DMS 273 (cell line): ENCODE measurements at regions not wholly inside any gene's neighbourhood (a gene's known extent, or its start where the extent isn't known, plus 50 kb on each side); places are given as distances from the start of the nearest gene placed in this dataset.
"Not testable (repeated sequence)": the region's sequence is repeated elsewhere in the genome, so short reads cannot be mapped to it uniquely, and the experiment has no call there.

Source experiments
- DNase-seq: peaks from one replicate; lab custom pipeline; 2025; ENCODE audit not compliant: unreplicated experiment; lab: John Stamatoyannopoulos, UW

DNA sequence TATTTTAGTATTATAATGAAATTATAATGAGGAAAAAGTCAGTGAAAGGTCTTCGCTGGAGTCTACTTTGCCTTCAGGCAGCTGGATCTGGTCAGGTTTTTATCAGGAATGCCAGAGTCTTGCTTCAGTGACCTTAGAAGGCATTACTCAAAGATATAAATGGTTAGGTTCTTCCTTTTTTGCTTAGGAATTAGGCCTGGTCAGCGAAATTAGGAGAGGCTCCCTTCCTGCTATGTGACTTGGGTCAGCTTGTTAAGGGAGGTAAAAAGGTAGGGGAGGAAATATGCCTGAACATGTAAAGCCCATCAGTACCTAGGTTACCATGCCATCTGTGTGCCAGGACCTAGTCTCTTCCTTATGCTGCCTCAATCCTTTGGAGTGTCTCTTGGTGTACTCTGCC lies 115.1 kb downstream of the OTOR start:
- no peak for DNase-seq

DNA sequence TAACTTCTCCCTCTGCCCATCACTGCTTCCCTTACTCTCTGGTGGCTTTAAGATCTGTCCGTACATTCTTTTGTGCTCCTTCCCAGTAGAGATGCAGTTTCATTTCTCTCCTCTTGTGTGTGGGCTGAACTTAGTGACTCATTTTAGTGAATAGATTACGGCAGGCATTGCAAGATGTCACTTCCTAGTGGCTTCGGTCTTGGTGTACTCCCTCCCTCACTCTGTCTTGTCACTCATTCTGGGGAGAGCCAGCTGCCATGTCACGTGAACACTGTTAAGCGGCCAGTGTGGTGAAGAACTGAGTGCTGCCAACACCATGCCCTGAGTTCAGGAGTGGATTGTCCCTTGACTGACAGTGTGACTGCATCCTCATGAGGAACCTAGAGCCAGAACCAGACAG lies 115.9 kb downstream of the OTOR start:
- no peak for DNase-seq

DNA sequence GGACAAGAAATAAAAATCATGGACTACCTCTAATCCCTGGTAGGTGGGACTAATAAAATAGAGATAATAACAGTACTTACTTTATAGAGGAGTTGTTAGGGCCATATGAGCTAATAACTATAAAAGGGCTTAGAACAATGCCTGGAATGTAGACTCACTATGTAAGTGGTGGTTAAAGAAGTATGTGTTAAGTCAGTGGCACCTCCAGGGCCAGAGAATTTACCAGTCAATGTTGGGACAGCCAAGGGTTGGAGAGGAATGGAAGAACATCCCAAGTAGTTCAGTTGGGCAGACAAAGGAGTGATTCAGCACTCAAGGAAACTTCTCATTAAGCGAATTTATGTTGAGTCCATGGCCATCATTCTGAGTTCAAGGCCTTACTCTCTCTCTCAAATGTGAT lies 116.8 kb downstream of the OTOR start:
- DNase-seq: no peak

DNA sequence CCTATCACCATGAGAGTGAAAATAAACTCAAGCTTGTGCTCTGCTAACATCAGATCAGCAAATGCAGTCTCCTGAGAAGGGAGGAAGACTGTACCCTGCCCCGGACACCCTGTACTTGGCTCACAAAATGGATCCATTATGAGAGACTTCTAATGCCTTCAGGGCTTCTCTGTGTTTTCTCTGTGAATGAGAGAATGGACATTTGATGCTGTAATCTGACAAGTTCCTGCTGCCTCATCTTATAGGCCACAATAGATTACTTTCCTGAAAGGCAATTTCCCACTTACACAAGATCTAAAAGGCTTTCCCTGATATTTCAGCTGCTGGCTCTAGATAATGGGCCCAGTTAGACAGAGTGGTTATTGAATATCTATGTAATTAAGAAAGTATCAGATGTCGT lies 117.2 kb downstream of the OTOR start:
- no peak for DNase-seq

DNA sequence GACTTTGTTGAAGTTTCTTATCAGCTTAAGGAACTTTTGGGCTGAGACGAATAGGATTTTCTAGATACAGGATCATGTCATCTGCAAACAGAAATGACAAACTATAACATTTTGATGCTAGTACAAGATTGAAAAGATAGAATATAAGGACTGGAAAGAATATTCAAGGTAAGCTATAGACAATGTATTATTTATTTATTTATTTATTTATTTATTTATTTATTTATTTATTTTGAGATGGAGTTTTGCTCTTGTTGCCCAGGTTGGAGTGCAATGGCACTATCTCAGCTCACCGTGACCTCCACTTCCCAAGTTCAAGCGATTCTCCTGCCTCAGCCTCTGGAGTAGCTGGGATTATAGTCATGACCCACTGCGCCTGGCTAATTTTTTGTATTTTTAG lies 125.0 kb downstream of the OTOR start:
- not testable (repeated sequence) for DNase-seq

DNA sequence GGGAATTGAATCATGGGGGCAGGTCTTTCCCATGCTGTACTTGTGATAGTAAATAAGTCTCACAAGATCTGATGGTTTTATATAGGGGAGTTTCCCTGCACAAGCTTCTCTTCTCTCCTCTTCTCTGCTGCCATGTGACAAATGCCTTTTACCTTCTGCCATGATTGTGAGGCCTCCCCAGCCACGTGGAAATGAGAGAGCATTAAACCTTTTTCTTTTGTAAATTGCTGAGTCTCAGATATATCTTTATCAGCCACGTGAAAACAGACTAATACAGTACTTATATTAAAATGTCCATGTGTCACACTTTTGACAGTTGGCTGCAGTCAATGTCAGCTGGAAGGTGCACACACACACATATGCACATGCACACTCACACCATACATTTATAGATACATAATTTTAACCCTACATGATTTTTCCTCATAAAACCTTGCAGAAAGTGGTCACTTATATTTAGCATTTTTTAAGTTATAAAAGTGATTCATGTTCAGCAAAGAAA lies 128.9 kb downstream of the OTOR start:
- DNase-seq: no peak

DNA sequence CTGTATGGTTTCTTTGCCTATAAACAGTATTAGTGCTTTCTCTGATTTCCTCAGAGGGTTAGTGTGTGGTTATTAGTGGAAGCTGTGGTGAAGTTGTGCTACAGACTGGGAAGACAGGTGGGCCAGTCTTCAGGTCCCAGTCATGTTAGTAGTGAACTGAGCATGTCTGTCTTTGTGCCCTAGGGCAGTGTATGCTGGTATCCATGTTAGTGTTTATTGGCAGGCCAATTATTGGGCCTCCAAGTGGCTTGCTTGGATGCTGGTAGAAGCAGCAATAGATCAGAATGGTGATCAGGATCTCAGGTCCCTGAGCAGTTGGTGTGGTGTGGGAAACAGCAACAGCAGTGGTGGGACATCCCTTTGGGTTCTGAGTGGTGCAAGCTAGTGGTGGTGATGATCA lies 137.6 kb downstream of the OTOR start:
- no peak for DNase-seq

DNA sequence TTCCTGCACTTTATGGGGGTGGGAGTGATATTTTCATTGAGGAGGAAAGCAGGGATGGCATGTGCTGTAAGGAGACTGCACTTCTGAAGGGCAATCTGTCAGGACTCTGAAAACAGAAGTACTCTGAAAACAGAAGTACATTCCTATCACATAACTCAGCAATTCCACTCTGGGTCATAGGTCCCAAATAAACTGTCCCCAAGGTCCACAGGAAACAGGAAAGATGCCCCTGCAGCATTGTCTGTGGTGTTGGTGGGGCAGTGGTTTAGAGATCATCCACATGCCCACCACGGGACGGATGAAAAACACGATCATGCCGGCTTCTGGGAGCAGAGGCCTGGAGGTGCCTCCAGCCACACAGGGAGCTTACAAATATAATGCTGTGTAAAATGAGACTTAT lies 150.3 kb downstream of the OTOR start:
- no peak for DNase-seq

DNA sequence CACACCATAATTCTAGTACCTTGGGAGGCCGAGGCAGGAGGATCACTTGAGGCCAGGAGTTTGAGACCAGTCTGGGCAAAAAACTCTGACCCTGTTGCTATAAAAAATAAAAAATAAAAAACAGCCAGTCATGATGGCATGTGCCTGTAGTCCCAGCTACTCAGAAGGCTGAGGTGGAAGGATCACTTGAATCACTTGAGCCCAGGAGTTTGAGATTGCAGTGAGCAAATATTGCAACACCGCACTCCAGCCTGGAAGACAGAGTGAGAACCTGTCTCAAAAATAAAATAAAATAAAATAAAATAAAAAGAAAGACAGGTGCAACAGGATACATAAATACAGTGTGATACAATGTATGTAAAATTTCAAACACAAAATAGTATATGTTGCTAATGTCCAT lies 154.5 kb downstream of the OTOR start:
- no peak for DNase-seq

DNA sequence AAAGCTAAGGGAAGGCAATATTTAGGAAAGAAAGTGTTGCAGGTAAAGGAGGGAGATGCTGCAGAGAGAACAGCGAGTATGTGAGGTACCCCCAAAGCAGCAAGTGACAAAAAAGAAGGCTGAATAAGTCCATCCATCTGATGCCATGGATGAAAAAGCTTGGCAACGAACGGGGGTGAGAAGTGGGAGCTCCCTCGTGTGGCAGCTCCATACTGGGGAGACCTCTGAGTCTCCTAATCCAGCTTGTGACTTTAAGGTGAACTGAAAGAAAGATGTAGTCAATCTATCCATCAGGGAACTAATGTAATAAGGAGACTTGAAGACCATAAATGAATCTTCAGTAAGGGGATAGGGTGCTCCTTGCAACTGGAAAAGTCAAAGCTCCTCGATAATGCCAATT lies 156.6 kb downstream of the OTOR start:
- peak; percentile 7 for DNase-seq

DNA sequence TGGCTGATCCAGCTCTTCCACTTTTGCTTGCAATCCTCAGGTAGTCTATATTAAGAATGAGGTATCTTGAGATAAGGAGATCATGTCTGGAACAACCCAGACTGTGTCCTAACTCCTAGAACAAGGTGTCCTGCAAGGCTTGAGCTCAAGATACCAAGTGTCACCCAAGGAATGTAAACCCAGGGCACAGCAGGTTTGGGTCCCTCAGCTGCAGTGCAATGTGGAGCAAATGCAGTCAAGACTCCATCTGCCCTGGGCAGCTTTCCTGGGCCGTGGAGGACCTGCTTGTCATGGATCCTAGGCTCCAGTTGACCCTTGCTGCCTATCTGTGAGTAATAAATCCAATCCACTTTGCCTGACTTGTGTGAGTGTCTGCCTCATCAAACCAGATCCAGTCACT lies 166.1 kb downstream of the OTOR start:
- DNase-seq: no peak

DNA sequence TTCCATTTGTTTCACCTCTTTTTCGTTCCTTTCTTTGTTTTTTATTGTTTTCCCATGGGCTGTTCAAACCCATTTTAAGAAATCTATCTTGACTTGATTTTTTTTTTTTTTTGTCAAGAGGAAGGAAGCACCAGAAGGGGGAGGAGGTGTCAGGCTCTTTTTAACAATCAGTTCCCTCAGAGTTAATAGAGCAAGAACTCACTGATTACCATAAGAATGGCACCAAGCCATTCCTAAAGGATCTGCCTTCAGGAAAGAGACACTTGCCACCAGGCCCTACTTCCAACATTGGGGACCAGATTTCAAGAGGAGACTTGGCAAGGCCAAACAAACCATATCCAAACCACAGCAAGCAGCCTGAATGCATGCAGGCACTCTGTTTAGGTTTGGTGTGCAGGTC lies 168.0 kb downstream of the OTOR start:
- DNase-seq: no peak

DNA sequence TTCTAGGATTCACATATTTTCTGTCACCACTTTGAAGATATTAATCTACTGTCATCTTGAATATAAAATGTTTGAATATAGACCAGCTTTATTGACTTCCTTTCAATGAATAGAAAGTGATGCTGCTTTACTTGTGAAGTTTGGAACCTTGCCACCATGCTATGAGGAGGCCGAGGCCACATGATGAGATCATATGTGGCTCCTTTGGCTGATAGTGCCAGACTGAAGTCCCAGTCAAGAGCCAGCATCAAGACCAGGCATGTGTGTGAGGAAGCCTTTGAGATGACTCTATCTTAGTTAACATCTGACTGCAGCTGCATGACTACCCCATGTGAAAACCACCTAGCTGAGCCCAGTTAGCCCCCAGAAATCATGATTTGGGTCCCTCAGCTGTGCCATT lies 169.5 kb downstream of the OTOR start:
- DNase-seq: peak; percentile 9

DNA sequence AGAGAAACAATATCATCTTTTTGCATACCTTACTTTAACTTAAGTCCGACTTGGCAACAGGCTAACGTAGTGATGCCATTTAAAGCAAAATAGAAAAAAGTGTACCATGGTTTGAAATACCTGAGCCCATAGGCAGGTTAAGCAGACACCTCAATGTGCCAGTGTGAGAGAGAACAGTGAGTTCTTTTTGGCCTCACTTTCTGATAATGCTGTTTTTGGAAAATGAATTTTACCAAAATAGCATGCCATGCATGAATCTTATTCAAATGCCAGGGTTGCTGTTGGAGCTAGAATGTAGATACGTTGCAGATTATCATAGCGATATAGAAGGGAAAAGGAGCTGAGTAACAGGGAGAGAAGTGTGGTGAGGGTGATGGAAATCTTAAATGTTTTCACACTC lies 170.2 kb downstream of the OTOR start:
- DNase-seq: no peak

DNA sequence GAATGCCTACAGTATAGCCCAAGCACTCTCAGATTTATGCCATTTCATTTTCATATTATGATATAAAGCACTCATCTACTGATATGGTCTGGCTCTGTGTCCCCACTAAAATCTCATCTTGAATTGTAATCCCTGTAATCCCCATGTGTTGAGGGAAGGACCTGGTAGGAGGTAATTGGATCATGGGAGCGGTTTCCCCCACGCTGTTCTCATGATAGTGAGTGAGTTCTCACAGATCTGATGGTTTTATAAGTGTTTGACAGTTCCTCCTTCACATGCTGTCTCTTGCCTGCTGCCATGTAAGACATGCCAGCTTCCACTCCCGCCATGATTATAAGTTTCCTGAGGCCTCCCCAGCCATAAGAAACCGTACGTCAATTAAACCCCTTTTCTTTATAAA lies 171.7 kb downstream of the OTOR start:
- DNase-seq: no peak

DNA sequence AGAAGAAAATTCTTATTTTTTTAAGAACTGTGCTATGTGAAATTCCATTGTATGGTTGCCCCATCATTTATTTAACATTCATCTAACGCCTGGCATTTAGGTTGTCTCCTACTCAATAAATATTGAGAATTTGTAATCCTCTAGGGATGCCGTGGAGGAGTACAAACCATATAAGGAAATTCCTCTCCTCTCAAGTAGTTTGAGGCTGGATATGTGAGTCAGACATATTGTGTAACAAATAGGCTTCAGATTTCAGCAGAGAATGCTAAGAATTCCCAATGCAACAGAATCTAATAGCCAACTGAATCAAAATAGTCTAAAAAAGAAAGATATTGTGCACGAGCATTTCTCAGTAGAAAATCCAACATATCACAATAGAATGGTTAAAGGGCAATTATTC lies 174.7 kb downstream of the OTOR start:
- no peak for DNase-seq

DNA sequence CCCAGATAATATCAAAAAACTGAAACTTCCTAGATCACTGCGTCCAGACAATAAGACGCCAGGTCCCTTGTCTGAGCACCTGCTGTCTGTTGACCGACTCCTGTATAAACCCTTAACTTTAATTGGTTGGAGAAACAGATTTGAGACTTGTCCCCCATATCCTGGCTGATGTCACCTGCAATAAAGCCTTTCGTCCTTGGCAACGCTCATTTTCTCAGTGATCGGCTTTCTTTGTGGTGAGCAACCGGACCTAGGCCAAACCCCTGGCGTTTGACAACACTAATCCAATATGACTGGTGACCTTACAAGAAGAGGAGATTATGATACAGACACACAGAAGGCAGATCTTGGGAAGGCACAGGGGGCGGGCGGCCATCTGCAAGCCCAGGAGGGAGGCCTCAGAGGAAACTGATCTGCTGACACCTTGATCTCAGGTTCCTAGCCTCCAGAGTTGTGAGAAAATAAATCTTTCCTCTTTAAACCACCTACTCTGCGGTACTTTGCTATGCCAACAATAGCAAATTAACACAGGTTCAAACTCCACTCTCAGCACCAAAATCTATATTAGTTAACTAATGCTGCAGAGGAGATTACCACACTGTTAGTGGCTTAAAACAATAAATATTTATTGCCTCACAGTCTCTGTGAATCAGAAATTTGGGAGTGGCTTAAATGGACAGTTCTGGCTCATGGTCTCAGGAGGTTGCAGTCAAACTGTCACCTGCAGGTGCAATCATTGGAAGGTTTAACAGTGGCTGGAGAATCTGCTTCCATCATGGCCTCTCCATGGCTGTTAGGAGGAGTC lies 178.7 kb downstream of the OTOR start:
- no peak for DNase-seq

DNA sequence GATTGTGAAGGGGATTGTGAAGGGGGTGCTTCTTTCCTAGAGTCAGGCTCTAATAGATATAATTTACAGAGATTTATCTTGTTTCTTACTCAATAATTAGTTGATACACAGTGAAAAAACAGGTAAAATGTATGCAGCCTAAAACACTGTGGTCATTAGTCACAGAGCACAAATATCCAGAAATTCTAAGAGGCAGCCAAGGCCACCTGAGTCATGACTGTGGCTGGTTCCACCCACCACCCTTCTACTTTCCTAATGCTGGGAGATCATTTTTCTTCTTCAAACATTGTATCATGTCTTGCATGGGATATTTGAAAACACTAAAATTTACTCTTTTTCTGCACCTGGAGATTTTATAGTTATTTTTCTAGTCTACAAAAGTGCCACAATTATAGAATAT lies 181.6 kb downstream of the OTOR start:
- DNase-seq: no peak

DNA sequence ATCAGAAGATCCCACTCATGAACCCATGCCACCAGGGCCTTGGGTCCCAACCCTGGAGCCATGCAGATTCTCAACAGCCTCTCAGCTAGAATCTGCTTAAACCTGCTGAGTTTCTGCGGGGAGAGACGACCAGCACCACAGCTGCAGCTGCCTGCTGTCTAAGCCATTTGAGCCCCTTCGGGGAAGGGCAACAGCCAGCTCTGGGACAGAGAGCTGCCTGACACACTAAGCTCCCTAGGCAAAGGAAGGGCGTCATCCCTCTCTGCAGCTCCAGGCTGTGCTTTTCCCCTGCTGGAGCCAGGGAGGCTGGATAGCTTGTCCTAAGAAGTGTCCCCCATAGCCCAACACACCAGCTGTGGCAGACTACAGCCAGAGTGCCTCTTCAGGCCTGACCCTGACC lies 182.5 kb downstream of the OTOR start:
- DNase-seq: no peak

DNA sequence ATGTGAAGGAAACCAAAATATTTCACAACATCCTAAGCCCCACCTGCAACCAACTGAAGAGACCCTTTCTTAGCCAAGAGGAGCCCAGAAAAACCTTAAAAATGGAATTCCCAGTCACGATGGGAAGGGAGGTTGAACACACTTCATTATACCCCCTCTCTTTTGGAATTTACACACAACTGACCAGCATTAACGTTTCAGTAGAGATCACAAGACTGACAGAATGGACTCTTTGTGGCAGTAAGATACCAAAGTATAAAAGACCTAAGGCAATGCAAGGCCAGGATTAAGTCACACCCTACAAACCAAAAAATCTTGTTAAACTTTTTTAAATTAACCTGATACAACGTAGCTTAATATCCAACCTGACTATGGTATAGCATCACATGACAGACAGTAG lies 190.9 kb downstream of the OTOR start:
- DNase-seq: no peak

DNA sequence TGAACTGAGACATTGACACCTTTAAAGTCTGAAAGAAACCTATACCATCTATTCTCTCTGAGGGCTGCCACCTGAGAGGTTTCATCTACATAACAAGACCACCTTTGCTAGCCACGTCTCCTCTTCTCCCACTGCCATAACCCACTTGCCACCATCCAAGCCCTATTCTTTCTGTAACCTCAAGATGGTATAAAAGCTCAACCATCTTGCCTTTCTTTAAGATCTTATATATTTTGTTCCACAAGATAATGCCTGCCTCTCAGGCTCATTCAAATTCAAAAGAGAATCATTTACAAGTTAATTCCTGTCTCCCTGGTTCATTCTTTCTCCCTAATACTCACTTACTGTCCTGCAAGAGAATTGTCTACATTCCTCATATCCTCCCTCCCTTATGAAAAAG lies 192.5 kb downstream of the OTOR start:
- no peak for DNase-seq

DNA sequence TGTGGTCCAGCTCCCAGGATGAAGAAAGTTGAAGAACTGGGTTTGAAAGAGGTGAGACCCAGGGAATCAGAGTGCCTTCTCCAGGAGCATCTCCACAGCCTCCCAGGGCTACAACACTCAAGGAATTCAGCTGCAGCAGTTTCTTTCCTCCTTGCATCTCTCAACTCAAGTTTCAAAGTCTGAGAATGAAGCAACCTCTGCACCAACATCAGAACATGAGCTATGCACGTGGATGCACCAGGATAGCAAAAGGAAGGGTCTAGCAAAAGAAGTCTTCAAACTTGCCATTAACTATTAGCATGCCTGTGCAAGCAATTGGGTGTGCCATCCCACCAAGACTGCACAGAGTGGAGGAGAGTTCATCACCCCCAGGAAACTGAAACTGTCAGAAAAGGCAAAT lies 193.9 kb downstream of the OTOR start:
- DNase-seq: no peak

DNA sequence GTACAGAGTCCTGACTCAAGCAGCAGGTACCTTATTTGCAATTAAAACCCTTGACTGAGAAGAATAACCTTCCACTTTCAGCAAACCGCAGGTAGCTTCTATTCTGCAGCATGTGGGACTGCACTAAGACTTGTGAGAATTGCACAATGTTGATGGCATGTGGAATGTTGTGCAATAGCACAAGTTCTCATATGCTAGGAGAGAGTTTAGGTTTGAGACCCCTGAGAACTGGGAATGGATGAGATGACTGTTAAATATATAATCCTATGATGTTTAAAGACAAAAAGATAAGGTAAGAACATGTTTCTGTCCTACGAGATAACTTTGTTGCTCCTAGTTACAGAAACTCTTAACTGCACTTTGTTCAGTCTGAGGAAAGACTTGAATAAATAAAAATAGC lies 194.6 kb downstream of the OTOR start:
- DNase-seq: no peak
